Lower leg skin (tissue), 3 donors: ENCODE measurements at regions not wholly inside any gene's neighbourhood (a gene's known extent, or its start where the extent isn't known, plus 50 kb on each side); places are given as distances from the start of the nearest gene placed in this dataset.

Source experiments
- POLR2A ChIP-seq, 2 donors: fragments of 450-650 bp; IDR thresholded peaks; one replicate each; pipeline ENCODE4 v1.6.1; 2016 to 2017; ENCODE audit warnings: antibody characterized with exemption in 2 of 2, mild to moderate bottlenecking in 1 of 2, moderate library complexity in 1 of 2
- TF ChIP-seq, protein P1 (sequence below), 3 donors: fragments of 450-650 bp; IDR thresholded peaks; one replicate each; pipeline ENCODE4 v1.5.1; 2016; ENCODE audit warnings: antibody characterized with exemption in 3 of 3, mild to moderate bottlenecking in 3 of 3, moderate library complexity in 2 of 3

DNA sequence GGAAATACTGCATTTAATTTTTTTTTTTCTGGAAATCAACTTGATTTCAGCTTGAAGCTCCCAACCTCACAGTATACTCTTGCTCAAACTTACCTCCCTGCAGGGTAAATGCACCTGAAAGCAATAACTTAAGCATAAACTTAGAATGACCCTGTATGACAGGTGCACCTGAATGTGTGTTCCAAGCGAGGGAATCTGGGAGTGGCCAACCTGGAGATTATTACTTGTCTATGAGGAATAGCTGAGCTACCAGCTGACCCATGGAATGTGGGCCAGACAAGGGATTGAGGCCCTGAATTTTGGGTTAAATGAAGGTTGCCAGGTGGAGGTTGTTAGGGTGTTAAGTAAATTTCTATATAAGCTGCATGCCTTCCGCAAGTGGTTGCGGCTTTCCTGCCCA lies 140.6 kb downstream of the OSTF1 start:
- TF ChIP-seq POLR2A (IDR thresholded peaks at IDR 0.05): no peak
- TF ChIP-seq, protein P1, sequence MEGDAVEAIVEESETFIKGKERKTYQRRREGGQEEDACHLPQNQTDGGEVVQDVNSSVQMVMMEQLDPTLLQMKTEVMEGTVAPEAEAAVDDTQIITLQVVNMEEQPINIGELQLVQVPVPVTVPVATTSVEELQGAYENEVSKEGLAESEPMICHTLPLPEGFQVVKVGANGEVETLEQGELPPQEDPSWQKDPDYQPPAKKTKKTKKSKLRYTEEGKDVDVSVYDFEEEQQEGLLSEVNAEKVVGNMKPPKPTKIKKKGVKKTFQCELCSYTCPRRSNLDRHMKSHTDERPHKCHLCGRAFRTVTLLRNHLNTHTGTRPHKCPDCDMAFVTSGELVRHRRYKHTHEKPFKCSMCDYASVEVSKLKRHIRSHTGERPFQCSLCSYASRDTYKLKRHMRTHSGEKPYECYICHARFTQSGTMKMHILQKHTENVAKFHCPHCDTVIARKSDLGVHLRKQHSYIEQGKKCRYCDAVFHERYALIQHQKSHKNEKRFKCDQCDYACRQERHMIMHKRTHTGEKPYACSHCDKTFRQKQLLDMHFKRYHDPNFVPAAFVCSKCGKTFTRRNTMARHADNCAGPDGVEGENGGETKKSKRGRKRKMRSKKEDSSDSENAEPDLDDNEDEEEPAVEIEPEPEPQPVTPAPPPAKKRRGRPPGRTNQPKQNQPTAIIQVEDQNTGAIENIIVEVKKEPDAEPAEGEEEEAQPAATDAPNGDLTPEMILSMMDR (IDR thresholded peaks at IDR 0.05): no peak
